Endothelial cell of umbilical vein (primary cell): ENCODE measurements at regions not wholly inside any gene's neighbourhood (a gene's known extent, or its start where the extent isn't known, plus 50 kb on each side); places are given as distances from the start of the nearest gene placed in this dataset.
"Not testable (repeated sequence)": the region's sequence is repeated elsewhere in the genome, so short reads cannot be mapped to it uniquely, and the experiment has no call there.

Source experiments
- BruUV-seq: library from RNA; stranded (reverse); fragments of 400-500 nt; replicated peaks from 2 replicates; lab custom pipeline; 2021; lab: Mats Ljungman, UMichigan
- CTCF ChIA-PET: fragments of 300-600, 350-600 bp; sonication (Branson Sonifier 250); formaldehyde crosslinking; loops from one replicate; lab custom pipeline; 2021; ENCODE audit warnings: antibody characterized with exemption, inconsistent platforms; lab: Charles Lee
- POLR2A ChIA-PET: fragments of 300-600, 350-600 bp; sonication (Branson Sonifier 250); formaldehyde crosslinking; loops from one replicate; lab custom pipeline; 2021; ENCODE audit warnings: antibody characterized with exemption, inconsistent platforms; lab: Charles Lee
- DNase-seq: peaks from one replicate; pipeline ENCODE4 v3.0.0-alpha.2; 2011; ENCODE audit warnings: low read depth, low spot score
- FAIRE-seq: peaks from 2 replicates; lab custom pipeline; 2011; peaks lifted over from hg19 to GRCh38; lab: Jason Lieb, UNC
- H2AFZ ChIP-seq: 2 replicates; pipeline ENCODE4 v1.6.0; 2012; ENCODE audit warnings: low read depth, low read length, control low read depth, inconsistent platforms
- H3K27ac ChIP-seq: 2 replicates; pipeline ENCODE4 v1.5.1; 2011; ENCODE audit warnings: low read depth, mild to moderate bottlenecking, control low read depth, low read length, moderate library complexity; ENCODE audit not compliant: insufficient read depth
- H3K27me3 ChIP-seq, 2 experiments: 2 replicates each; pipeline versions ENCODE4 v1.6.0 to v1.6.1; 2011; ENCODE audit warnings: low read length in 2 of 2, mixed read lengths in 1 of 2; ENCODE audit not compliant: control insufficient read depth in 2 of 2, insufficient read depth in 2 of 2
- H3K36me3 ChIP-seq, 2 experiments: 2 replicates in 1 of 2; 3 replicates in 1 of 2; pipeline ENCODE4 v1.5.1; 2011; ENCODE audit warnings: low read length in 2 of 2, mild to moderate bottlenecking in 1 of 2, moderate library complexity in 1 of 2; ENCODE audit not compliant: control insufficient read depth in 2 of 2, insufficient read depth in 2 of 2; ENCODE audit errors: extremely low read depth in 1 of 2
- H3K4me1 ChIP-seq: 3 replicates; pipeline ENCODE4 v1.5.1; 2011; ENCODE audit warnings: mild to moderate bottlenecking, low read length; ENCODE audit not compliant: control insufficient read depth, insufficient read depth; ENCODE audit errors: extremely low read depth
- H3K4me2 ChIP-seq: 2 replicates; pipeline ENCODE4 v1.6.1; 2011; ENCODE audit warnings: low read length, control low read depth, mixed read lengths; ENCODE audit not compliant: insufficient read depth
- H3K4me3 ChIP-seq, 3 experiments: fragments of 200-600 bp in 1 of 3; sonication (generic), shearing (Covaris generic) in 1 of 3; replicated peaks in 1 of 3; 2 replicates each; pipeline ENCODE4 v1.5.1; 2011 to 2016; ENCODE audit warnings: control low read depth in 3 of 3, low read length in 3 of 3, mild to moderate bottlenecking in 2 of 3, inconsistent platforms in 1 of 3, low read depth in 1 of 3, moderate library complexity in 1 of 3; ENCODE audit not compliant: insufficient read depth in 1 of 3
- H3K79me2 ChIP-seq: 2 replicates; pipeline ENCODE4 v1.6.0; 2012; ENCODE audit warnings: low read length, inconsistent platforms; ENCODE audit not compliant: control insufficient read depth, insufficient read depth
- H3K9ac ChIP-seq: replicated peaks from 2 replicates; pipeline ENCODE3; 2011; ENCODE audit warnings: low read length, control low read depth; ENCODE audit not compliant: insufficient read depth; ENCODE audit errors: extremely low read depth
- H3K9me1 ChIP-seq: replicated peaks from 3 replicates; pipeline ENCODE4 v1.6.0; 2011; ENCODE audit warnings: mild to moderate bottlenecking, low read length; ENCODE audit not compliant: control insufficient read depth, insufficient read depth; ENCODE audit errors: extremely low read depth
- H3K9me3 ChIP-seq: replicated peaks from 2 replicates; pipeline ENCODE4 v1.5.1; 2012; ENCODE audit warnings: low read length, inconsistent platforms; ENCODE audit not compliant: control insufficient read depth, insufficient read depth
- H4K20me1 ChIP-seq: replicated peaks from 2 replicates; pipeline ENCODE3; 2011; ENCODE audit warnings: mild to moderate bottlenecking, low read length; ENCODE audit not compliant: control insufficient read depth, insufficient read depth; ENCODE audit errors: extremely low read depth
- dilution Hi-C: fragments of 300-500 bp; cut with MboI; formaldehyde crosslinking; loops from one replicate; pipeline ENCODE4 v1.15.0; 2019; ENCODE audit warnings: low sequenced_read_pairs; ENCODE audit not compliant: extremely low pct_ligation_motif_present
- intact Hi-C: fragments of 100-400 bp; cut with micrococcal nuclease; formaldehyde crosslinking; loops from one replicate; pipeline ENCODE4 v1.10.0; 2022

- dilution Hi-C loops, H3K4me3 ChIP-seq, H3K27ac ChIP-seq, H3K36me3 ChIP-seq, H3K9me1 ChIP-seq, CTCF ChIA-PET, BruUV-seq, DNase-seq, H3K79me2 ChIP-seq, FAIRE-seq, H2AFZ ChIP-seq, POLR2A ChIA-PET, H4K20me1 ChIP-seq, H3K4me1 ChIP-seq, intact Hi-C loops, H3K9ac ChIP-seq, H3K9me3 ChIP-seq, H3K4me2 ChIP-seq: not testable (repeated sequence)
- peaks cover 5 to 21% of the 10 kb centered on the region in 2 experiments for H3K27me3 ChIP-seq
Observed at GRCh38 chr6:28831683-28832082, 92.1 kb downstream of the TRIM27 start.

- H2AFZ ChIP-seq, H3K27ac ChIP-seq, H3K4me3 ChIP-seq, H3K9me3 ChIP-seq, dilution Hi-C loops, H3K36me3 ChIP-seq, POLR2A ChIA-PET, FAIRE-seq, DNase-seq, H3K4me1 ChIP-seq, H3K9me1 ChIP-seq, H3K9ac ChIP-seq, H3K79me2 ChIP-seq, BruUV-seq, H3K4me2 ChIP-seq, H4K20me1 ChIP-seq: not testable (repeated sequence)
- peaks cover 1 to 18% of the 10 kb centered on the region in 2 experiments for H3K27me3 ChIP-seq
- intact Hi-C loops, result loop anchor here (1.0 to 5.0 kb wide), 4 partner anchors 146 to 751 kb away; partner anchors contain the start of gene OR2H2
- CTCF ChIA-PET, result interaction anchor here (0.5 to 5.2 kb wide), 33 partner anchors 11 to 1041 kb away, joined by 3 to 100 read pairs (median 5); partner anchors contain the start of gene TRIM27
Observed at GRCh38 chr6:28836703-28837102, 87.1 kb downstream of the TRIM27 start.
